IMR-90 (cell line): ENCODE measurements at regions not wholly inside any gene's neighbourhood (a gene's known extent, or its start where the extent isn't known, plus 50 kb on each side); places are given as distances from the start of the nearest gene placed in this dataset.

ENCODE experiments used
- ATAC-seq: fragments of 200-7000 bp; cut with Tn5 transposase; 2 replicates; pipeline ENCODE4 v1.9.1; 2020; ENCODE audit warnings: low read depth, mild to moderate bottlenecking, moderate library complexity
- BruUV-seq: library from RNA; stranded (reverse); fragments of 400-500 nt; replicated peaks from 2 replicates; lab custom pipeline; 2021; lab: Mats Ljungman, UMichigan
- CTCF ChIA-PET: fragments of 300-600 bp; formaldehyde crosslinking; extraction: SDS; loops from one replicate; lab custom pipeline; 2021; ENCODE audit warnings: antibody characterized with exemption; lab: Yijun Ruan, JAX
- POLR2A ChIA-PET: fragments of 300-600 bp; sonication (Branson Sonifier 250); formaldehyde crosslinking; loops from one replicate; lab custom pipeline; 2022; ENCODE audit warnings: antibody characterized with exemption; ENCODE audit not compliant: unreplicated experiment; lab: Charles Lee
- DNase-seq: peaks from one replicate; pipeline ENCODE4 v3.0.0; 2013
- H2AFZ ChIP-seq: replicated peaks from 2 replicates; pipeline ENCODE3; 2013; ENCODE audit warnings: low read length, mild to moderate bottlenecking; ENCODE audit not compliant: poor library complexity
- H2AK5ac ChIP-seq: 2 replicates; pipeline ENCODE4 v1.6.1; 2013; ENCODE audit warnings: low read depth, low read length, inconsistent platforms
- H2AK9ac ChIP-seq: replicated peaks from 2 replicates; pipeline ENCODE3; 2013; ENCODE audit warnings: mild to moderate bottlenecking, low read depth, low read length, moderate library complexity; ENCODE audit not compliant: poor library complexity
- H2BK120ac ChIP-seq: 2 replicates; pipeline ENCODE4 v1.6.1; 2013; ENCODE audit warnings: low read depth, low read length, inconsistent platforms
- H2BK15ac ChIP-seq: 3 replicates; pipeline ENCODE4 v1.6.1; 2013; ENCODE audit warnings: low read depth, low read length, inconsistent platforms
- H2BK20ac ChIP-seq: 2 replicates; pipeline ENCODE4 v1.6.1; 2013; ENCODE audit warnings: low read depth, mild to moderate bottlenecking, inconsistent platforms, low read length, moderate library complexity
- H2BK5ac ChIP-seq: 2 replicates; pipeline ENCODE4 v1.6.1; 2013; ENCODE audit warnings: mild to moderate bottlenecking, low read depth, low read length, inconsistent platforms; ENCODE audit not compliant: poor library complexity, severe bottlenecking
- H3K14ac ChIP-seq: replicated peaks from 2 replicates; pipeline ENCODE4 v1.6.1; 2013; ENCODE audit warnings: low read depth, low read length, inconsistent platforms
- H3K18ac ChIP-seq: 2 replicates; pipeline ENCODE4 v1.6.1; 2013; ENCODE audit warnings: low read depth, low read length, control low read depth
- H3K23ac ChIP-seq: 2 replicates; pipeline ENCODE4 v1.6.1; 2013; ENCODE audit warnings: low read depth, low read length, inconsistent platforms
- H3K27ac ChIP-seq: 2 replicates; pipeline ENCODE4 v1.5.1; 2013; ENCODE audit warnings: mild to moderate bottlenecking, control low read depth, low read length; ENCODE audit not compliant: insufficient read depth
- H3K27me3 ChIP-seq: 2 replicates; pipeline ENCODE4 v1.6.1; 2013; ENCODE audit warnings: low read length; ENCODE audit not compliant: control insufficient read depth, insufficient read depth
- H3K36me3 ChIP-seq: 2 replicates; pipeline ENCODE4 v1.6.1; 2013; ENCODE audit warnings: low read length, mixed read lengths; ENCODE audit not compliant: control insufficient read depth, insufficient read depth
- H3K4ac ChIP-seq: 2 replicates; pipeline ENCODE4 v1.6.1; 2013; ENCODE audit warnings: low read depth, low read length, inconsistent platforms
- H3K4me1 ChIP-seq: 2 replicates; pipeline ENCODE4 v1.6.1; 2013; ENCODE audit warnings: low read length, mixed read lengths; ENCODE audit not compliant: control insufficient read depth, insufficient read depth
- H3K4me2 ChIP-seq: 2 replicates; pipeline ENCODE4 v1.6.1; 2013; ENCODE audit warnings: low read depth, mild to moderate bottlenecking, control low read depth, low read length, moderate library complexity
- H3K4me3 ChIP-seq: 2 replicates; pipeline ENCODE4 v1.5.1; 2013; ENCODE audit warnings: low read depth, mild to moderate bottlenecking, control low read depth, low read length, moderate library complexity; ENCODE audit not compliant: insufficient read depth
- H3K56ac ChIP-seq: 2 replicates; pipeline ENCODE4 v1.6.1; 2013; ENCODE audit warnings: low read length, inconsistent platforms; ENCODE audit not compliant: insufficient read depth; ENCODE audit errors: extremely low read depth
- H3K79me1 ChIP-seq, 2 experiments: 2 replicates each; pipeline ENCODE4 v1.6.1; 2013; ENCODE audit warnings: low read length in 2 of 2, inconsistent platforms in 1 of 2, low read depth in 1 of 2
- H3K9ac ChIP-seq: 2 replicates; pipeline ENCODE4 v1.6.1; 2013; ENCODE audit warnings: low read depth, low read length, control low read depth
- H3K9me1 ChIP-seq: 2 replicates; pipeline ENCODE4 v1.6.1; 2013; ENCODE audit warnings: low read length, inconsistent platforms; ENCODE audit not compliant: insufficient read depth
- H3K9me3 ChIP-seq: 2 replicates; pipeline ENCODE4 v1.6.1; 2013; ENCODE audit warnings: low read length; ENCODE audit not compliant: control insufficient read depth, insufficient read depth
- H4K20me1 ChIP-seq: 2 replicates; pipeline ENCODE4 v1.6.1; 2013; ENCODE audit warnings: low read length, inconsistent platforms; ENCODE audit not compliant: insufficient read depth
- H4K5ac ChIP-seq: 2 replicates; pipeline ENCODE4 v1.6.1; 2013; ENCODE audit warnings: mild to moderate bottlenecking, low read depth, low read length, control low read depth
- H4K8ac ChIP-seq, 2 experiments: 2 replicates each; pipeline ENCODE4 v1.6.1; 2013; ENCODE audit warnings: low read depth in 2 of 2, low read length in 2 of 2, control low read depth in 1 of 2, inconsistent platforms in 1 of 2
- H4K91ac ChIP-seq: 2 replicates; pipeline ENCODE4 v1.6.1; 2013; ENCODE audit warnings: low read depth, low read length, inconsistent platforms; ENCODE audit not compliant: insufficient read depth
- CEBPB ChIP-seq: IDR thresholded peaks from 2 replicates; pipeline ENCODE4 v1.6.1; 2012; ENCODE audit warnings: low read depth, low read length, improper control_type of control experiment
- MAFK ChIP-seq: IDR thresholded peaks from 2 replicates; pipeline ENCODE4 v1.6.1; 2012; ENCODE audit warnings: low read depth, low read length, improper control_type of control experiment
- NFE2L2 ChIP-seq: fragments of 150-350 bp; IDR thresholded peaks from 2 replicates; pipeline ENCODE4 v1.6.1; 2016; ENCODE audit warnings: low read depth, mild to moderate bottlenecking, low read length
- POLR2A ChIP-seq: IDR thresholded peaks from 2 replicates; pipeline ENCODE4 v1.6.1; 2012; ENCODE audit warnings: mild to moderate bottlenecking, low read depth, low read length
- RAD21 ChIP-seq: IDR thresholded peaks from 2 replicates; pipeline ENCODE4 v1.6.1; 2012; ENCODE audit warnings: low read length, improper control_type of control experiment
- RCOR1 ChIP-seq: IDR thresholded peaks from 2 replicates; pipeline ENCODE4 v1.6.1; 2012; ENCODE audit warnings: mild to moderate bottlenecking, low read length, improper control_type of control experiment; ENCODE audit not compliant: insufficient replicate concordance
- WGBS, 2 experiments: methylation state at CpG; one replicate each; pipeline versions ENCODE4 v1.1.5 to v1.1.7; 2013; ENCODE audit warnings: missing lambda C conversion rate in 2 of 2; ENCODE audit not compliant: insufficient read length in 1 of 2; ENCODE audit errors: extremely low coverage in 2 of 2; 5-methylcytosine and 5-hydroxymethylcytosine counted together
- dilution Hi-C: fragments of 300-500 bp; cut with HindIII; formaldehyde crosslinking; loops from one replicate; pipeline ENCODE4 v1.14.3; 2018; ENCODE audit warnings: low sequenced_read_pairs; ENCODE audit not compliant: unreplicated experiment
- in situ Hi-C: fragments of 300-500 bp; cut with MboI; formaldehyde crosslinking; loops from 3 replicates; pipeline ENCODE4 v1.14.3; 2019; ENCODE audit warnings: low sequenced_read_pairs, inconsistent platforms, mixed read lengths
- intact Hi-C: fragments of 100-400 bp; cut with micrococcal nuclease; formaldehyde crosslinking; loops from 2 replicates; pipeline ENCODE4 v1.10.0; 2022
- TF ChIP-seq, protein P1 (sequence below): fragments of 150-350 bp; IDR thresholded peaks from 2 replicates; pipeline ENCODE4 v1.6.1; 2016; ENCODE audit warnings: low read depth, mild to moderate bottlenecking, low read length, moderate library complexity, borderline replicate concordance
- TF ChIP-seq, protein P2 (sequence below): conservative IDR thresholded peaks from 2 replicates; pipeline ENCODE4 v1.5.1; 2012; ENCODE audit warnings: mild to moderate bottlenecking, low read depth, low read length, improper control_type of control experiment

DNA sequence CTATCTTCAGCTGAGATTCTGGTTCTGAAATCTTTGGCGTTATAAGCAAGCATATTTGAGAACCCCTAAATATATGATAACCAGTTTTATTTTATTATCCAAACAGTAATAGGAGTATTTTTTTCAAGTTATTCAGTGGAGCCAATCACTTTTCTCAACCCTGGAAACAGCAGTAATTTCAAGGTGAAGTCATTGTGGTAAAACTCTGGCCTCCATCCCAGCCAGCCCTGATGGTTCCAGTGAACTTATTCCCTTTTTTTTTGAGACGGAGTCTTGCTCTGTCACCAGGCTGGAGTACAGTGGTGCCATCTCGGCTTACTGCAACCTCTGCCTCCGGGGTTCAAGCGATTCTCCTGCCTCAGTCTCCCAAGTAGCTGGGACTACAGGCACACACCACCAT, 545.4 kb upstream of the IL12A start:
- Histone ChIP-seq H2AK5ac (no peak overlapping the region), H3K23ac (no peak overlapping the region), H3K56ac (no peak overlapping the region), H4K8ac (no peak overlapping the region), H2AK9ac (no peak overlapping the region), H3K4me3 (no peak overlapping the region), H2BK15ac (no peak overlapping the region), H3K9me3 (no peaks in the 10 kb centered on the region), H2BK20ac (no peak overlapping the region), H3K18ac (no peak overlapping the region), H3K4me1 (no peaks in the 10 kb centered on the region), H3K79me1 (no peaks in the 10 kb centered on the region), H3K27me3 (peaks cover 5% of the 10 kb centered on the region), H3K9ac (no peak overlapping the region), H4K20me1 (no peaks in the 10 kb centered on the region), H3K4me2 (no peak overlapping the region), H3K4ac (no peak overlapping the region), H2BK120ac (no peak overlapping the region), H3K14ac (no peak overlapping the region), H4K91ac (no peak overlapping the region), H3K27ac (no peak overlapping the region), H3K9me1 (no peaks in the 10 kb centered on the region), H3K36me3 (no peaks in the 10 kb centered on the region), H2BK5ac (no peak overlapping the region), H2AFZ (no peak overlapping the region), H4K5ac (no peak overlapping the region)
- TF ChIP-seq RAD21 (no peak), MAFK (no peak), POLR2A (no peak), CEBPB (no peak), NFE2L2 (no peak), RCOR1 (no peak)
- TF ChIP-seq, protein P1, sequence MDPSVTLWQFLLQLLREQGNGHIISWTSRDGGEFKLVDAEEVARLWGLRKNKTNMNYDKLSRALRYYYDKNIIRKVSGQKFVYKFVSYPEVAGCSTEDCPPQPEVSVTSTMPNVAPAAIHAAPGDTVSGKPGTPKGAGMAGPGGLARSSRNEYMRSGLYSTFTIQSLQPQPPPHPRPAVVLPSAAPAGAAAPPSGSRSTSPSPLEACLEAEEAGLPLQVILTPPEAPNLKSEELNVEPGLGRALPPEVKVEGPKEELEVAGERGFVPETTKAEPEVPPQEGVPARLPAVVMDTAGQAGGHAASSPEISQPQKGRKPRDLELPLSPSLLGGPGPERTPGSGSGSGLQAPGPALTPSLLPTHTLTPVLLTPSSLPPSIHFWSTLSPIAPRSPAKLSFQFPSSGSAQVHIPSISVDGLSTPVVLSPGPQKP, result no peak
- TF ChIP-seq, protein P2, sequence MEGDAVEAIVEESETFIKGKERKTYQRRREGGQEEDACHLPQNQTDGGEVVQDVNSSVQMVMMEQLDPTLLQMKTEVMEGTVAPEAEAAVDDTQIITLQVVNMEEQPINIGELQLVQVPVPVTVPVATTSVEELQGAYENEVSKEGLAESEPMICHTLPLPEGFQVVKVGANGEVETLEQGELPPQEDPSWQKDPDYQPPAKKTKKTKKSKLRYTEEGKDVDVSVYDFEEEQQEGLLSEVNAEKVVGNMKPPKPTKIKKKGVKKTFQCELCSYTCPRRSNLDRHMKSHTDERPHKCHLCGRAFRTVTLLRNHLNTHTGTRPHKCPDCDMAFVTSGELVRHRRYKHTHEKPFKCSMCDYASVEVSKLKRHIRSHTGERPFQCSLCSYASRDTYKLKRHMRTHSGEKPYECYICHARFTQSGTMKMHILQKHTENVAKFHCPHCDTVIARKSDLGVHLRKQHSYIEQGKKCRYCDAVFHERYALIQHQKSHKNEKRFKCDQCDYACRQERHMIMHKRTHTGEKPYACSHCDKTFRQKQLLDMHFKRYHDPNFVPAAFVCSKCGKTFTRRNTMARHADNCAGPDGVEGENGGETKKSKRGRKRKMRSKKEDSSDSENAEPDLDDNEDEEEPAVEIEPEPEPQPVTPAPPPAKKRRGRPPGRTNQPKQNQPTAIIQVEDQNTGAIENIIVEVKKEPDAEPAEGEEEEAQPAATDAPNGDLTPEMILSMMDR, result no peak
- in situ Hi-C loops, result no loop called here
- ATAC-seq (no peak), DNase-seq (peak; percentile 43)
- intact Hi-C loops, result no loop called here
- dilution Hi-C loops, result no loop called here
- ChIA-PET POLR2A (no interaction called here), CTCF (no interaction called here)
- BruUV-seq, result no TSS peak
- WGBS, 2 experiments, result 90% methylated on average over 2 of the region's 5 CpGs; no CpG with 5 or more reads in 1 of the 2 experiments
